IMR-90 (cell line): ENCODE measurements at regions not wholly inside any gene's neighbourhood (a gene's known extent, or its start where the extent isn't known, plus 50 kb on each side); places are given as distances from the start of the nearest gene placed in this dataset.

Experiments used
- ATAC-seq: fragments of 200-7000 bp; cut with Tn5 transposase; 2 replicates; pipeline ENCODE4 v1.9.1; 2020; ENCODE audit warnings: low read depth, mild to moderate bottlenecking, moderate library complexity
- BruUV-seq: library from RNA; stranded (reverse); fragments of 400-500 nt; replicated peaks from 2 replicates; lab custom pipeline; 2021; lab: Mats Ljungman, UMichigan
- CTCF ChIA-PET: fragments of 300-600 bp; formaldehyde crosslinking; extraction: SDS; loops from one replicate; lab custom pipeline; 2021; ENCODE audit warnings: antibody characterized with exemption; lab: Yijun Ruan, JAX
- POLR2A ChIA-PET: fragments of 300-600 bp; sonication (Branson Sonifier 250); formaldehyde crosslinking; loops from one replicate; lab custom pipeline; 2022; ENCODE audit warnings: antibody characterized with exemption; ENCODE audit not compliant: unreplicated experiment; lab: Charles Lee
- DNase-seq: peaks from one replicate; pipeline ENCODE4 v3.0.0; 2013
- H2AFZ ChIP-seq: replicated peaks from 2 replicates; pipeline ENCODE3; 2013; ENCODE audit warnings: low read length, mild to moderate bottlenecking; ENCODE audit not compliant: poor library complexity
- H2AK5ac ChIP-seq: 2 replicates; pipeline ENCODE4 v1.6.1; 2013; ENCODE audit warnings: low read depth, low read length, inconsistent platforms
- H2AK9ac ChIP-seq: replicated peaks from 2 replicates; pipeline ENCODE3; 2013; ENCODE audit warnings: mild to moderate bottlenecking, low read depth, low read length, moderate library complexity; ENCODE audit not compliant: poor library complexity
- H2BK120ac ChIP-seq: 2 replicates; pipeline ENCODE4 v1.6.1; 2013; ENCODE audit warnings: low read depth, low read length, inconsistent platforms
- H2BK15ac ChIP-seq: 3 replicates; pipeline ENCODE4 v1.6.1; 2013; ENCODE audit warnings: low read depth, low read length, inconsistent platforms
- H2BK20ac ChIP-seq: 2 replicates; pipeline ENCODE4 v1.6.1; 2013; ENCODE audit warnings: low read depth, mild to moderate bottlenecking, inconsistent platforms, low read length, moderate library complexity
- H2BK5ac ChIP-seq: 2 replicates; pipeline ENCODE4 v1.6.1; 2013; ENCODE audit warnings: mild to moderate bottlenecking, low read depth, low read length, inconsistent platforms; ENCODE audit not compliant: poor library complexity, severe bottlenecking
- H3K14ac ChIP-seq: replicated peaks from 2 replicates; pipeline ENCODE4 v1.6.1; 2013; ENCODE audit warnings: low read depth, low read length, inconsistent platforms
- H3K18ac ChIP-seq: 2 replicates; pipeline ENCODE4 v1.6.1; 2013; ENCODE audit warnings: low read depth, low read length, control low read depth
- H3K23ac ChIP-seq: 2 replicates; pipeline ENCODE4 v1.6.1; 2013; ENCODE audit warnings: low read depth, low read length, inconsistent platforms
- H3K27ac ChIP-seq: 2 replicates; pipeline ENCODE4 v1.5.1; 2013; ENCODE audit warnings: mild to moderate bottlenecking, control low read depth, low read length; ENCODE audit not compliant: insufficient read depth
- H3K27me3 ChIP-seq: 2 replicates; pipeline ENCODE4 v1.6.1; 2013; ENCODE audit warnings: low read length; ENCODE audit not compliant: control insufficient read depth, insufficient read depth
- H3K36me3 ChIP-seq: 2 replicates; pipeline ENCODE4 v1.6.1; 2013; ENCODE audit warnings: low read length, mixed read lengths; ENCODE audit not compliant: control insufficient read depth, insufficient read depth
- H3K4ac ChIP-seq: 2 replicates; pipeline ENCODE4 v1.6.1; 2013; ENCODE audit warnings: low read depth, low read length, inconsistent platforms
- H3K4me1 ChIP-seq: 2 replicates; pipeline ENCODE4 v1.6.1; 2013; ENCODE audit warnings: low read length, mixed read lengths; ENCODE audit not compliant: control insufficient read depth, insufficient read depth
- H3K4me2 ChIP-seq: 2 replicates; pipeline ENCODE4 v1.6.1; 2013; ENCODE audit warnings: low read depth, mild to moderate bottlenecking, control low read depth, low read length, moderate library complexity
- H3K4me3 ChIP-seq: 2 replicates; pipeline ENCODE4 v1.5.1; 2013; ENCODE audit warnings: low read depth, mild to moderate bottlenecking, control low read depth, low read length, moderate library complexity; ENCODE audit not compliant: insufficient read depth
- H3K56ac ChIP-seq: 2 replicates; pipeline ENCODE4 v1.6.1; 2013; ENCODE audit warnings: low read length, inconsistent platforms; ENCODE audit not compliant: insufficient read depth; ENCODE audit errors: extremely low read depth
- H3K79me1 ChIP-seq, 2 experiments: 2 replicates each; pipeline ENCODE4 v1.6.1; 2013; ENCODE audit warnings: low read length in 2 of 2, inconsistent platforms in 1 of 2, low read depth in 1 of 2
- H3K9ac ChIP-seq: 2 replicates; pipeline ENCODE4 v1.6.1; 2013; ENCODE audit warnings: low read depth, low read length, control low read depth
- H3K9me1 ChIP-seq: 2 replicates; pipeline ENCODE4 v1.6.1; 2013; ENCODE audit warnings: low read length, inconsistent platforms; ENCODE audit not compliant: insufficient read depth
- H3K9me3 ChIP-seq: 2 replicates; pipeline ENCODE4 v1.6.1; 2013; ENCODE audit warnings: low read length; ENCODE audit not compliant: control insufficient read depth, insufficient read depth
- H4K20me1 ChIP-seq: 2 replicates; pipeline ENCODE4 v1.6.1; 2013; ENCODE audit warnings: low read length, inconsistent platforms; ENCODE audit not compliant: insufficient read depth
- H4K5ac ChIP-seq: 2 replicates; pipeline ENCODE4 v1.6.1; 2013; ENCODE audit warnings: mild to moderate bottlenecking, low read depth, low read length, control low read depth
- H4K8ac ChIP-seq, 2 experiments: 2 replicates each; pipeline ENCODE4 v1.6.1; 2013; ENCODE audit warnings: low read depth in 2 of 2, low read length in 2 of 2, control low read depth in 1 of 2, inconsistent platforms in 1 of 2
- H4K91ac ChIP-seq: 2 replicates; pipeline ENCODE4 v1.6.1; 2013; ENCODE audit warnings: low read depth, low read length, inconsistent platforms; ENCODE audit not compliant: insufficient read depth
- CEBPB ChIP-seq: IDR thresholded peaks from 2 replicates; pipeline ENCODE4 v1.6.1; 2012; ENCODE audit warnings: low read depth, low read length, improper control_type of control experiment
- POLR2A ChIP-seq: IDR thresholded peaks from 2 replicates; pipeline ENCODE4 v1.6.1; 2012; ENCODE audit warnings: mild to moderate bottlenecking, low read depth, low read length
- RCOR1 ChIP-seq: IDR thresholded peaks from 2 replicates; pipeline ENCODE4 v1.6.1; 2012; ENCODE audit warnings: mild to moderate bottlenecking, low read length, improper control_type of control experiment; ENCODE audit not compliant: insufficient replicate concordance
- WGBS, 2 experiments: methylation state at CpG; one replicate each; pipeline versions ENCODE4 v1.1.5 to v1.1.7; 2013; ENCODE audit warnings: missing lambda C conversion rate in 2 of 2; ENCODE audit not compliant: insufficient read length in 1 of 2; ENCODE audit errors: extremely low coverage in 2 of 2; 5-methylcytosine and 5-hydroxymethylcytosine counted together
- dilution Hi-C: fragments of 300-500 bp; cut with HindIII; formaldehyde crosslinking; loops from one replicate; pipeline ENCODE4 v1.14.3; 2018; ENCODE audit warnings: low sequenced_read_pairs; ENCODE audit not compliant: unreplicated experiment
- in situ Hi-C: fragments of 300-500 bp; cut with MboI; formaldehyde crosslinking; loops from 3 replicates; pipeline ENCODE4 v1.14.3; 2019; ENCODE audit warnings: low sequenced_read_pairs, inconsistent platforms, mixed read lengths
- intact Hi-C: fragments of 100-400 bp; cut with micrococcal nuclease; formaldehyde crosslinking; loops from 2 replicates; pipeline ENCODE4 v1.10.0; 2022

- Histone ChIP-seq H4K8ac (no peak overlapping the region), H2BK5ac (no peak overlapping the region), H3K14ac (no peak overlapping the region), H3K27me3 (no peaks in the 10 kb centered on the region), H2AK5ac (no peak overlapping the region), H3K18ac (no peak overlapping the region), H3K4me1 (no peaks in the 10 kb centered on the region), H2AK9ac (no peak overlapping the region), H3K36me3 (no peaks in the 10 kb centered on the region), H4K91ac (no peak overlapping the region), H3K4me3 (no peak overlapping the region), H2BK20ac (no peak overlapping the region), H3K4me2 (no peak overlapping the region), H4K20me1 (no peaks in the 10 kb centered on the region), H2BK15ac (no peak overlapping the region), H3K4ac (no peak overlapping the region), H4K5ac (no peak overlapping the region), H2AFZ (no peak overlapping the region), H3K9ac (no peak overlapping the region), H3K9me1 (no peaks in the 10 kb centered on the region), H3K56ac (no peak overlapping the region), H3K79me1 (no peaks in the 10 kb centered on the region), H3K9me3 (peaks cover 2% of the 10 kb centered on the region; the same call in 1 of the 2 replicates), H3K23ac (no peak overlapping the region), H3K27ac (no peak overlapping the region), H2BK120ac (no peak overlapping the region)
- in situ Hi-C loops = no loop called here
- no peak for ATAC-seq
- POLR2A ChIA-PET = interaction anchor here (0.7 kb wide), 1 partner anchor 616 kb away, joined by 9 read pairs; no protein-coding TSS in a partner anchor
- no peak for TF ChIP-seq POLR2A
- TF ChIP-seq RCOR1 = no peak
- no peak for TF ChIP-seq CEBPB
- intact Hi-C loops = no loop called here
- no CpG with 5 or more reads among the region's 3 CpGs for WGBS, 2 experiments
- no peak for DNase-seq
- dilution Hi-C loops = no loop called here
- no TSS peak for BruUV-seq
- CTCF ChIA-PET = no interaction called here
Measured at GRCh38 chr5:4758996-4759395, 381.1 kb upstream of the ADAMTS16 start.
